Right ventricle myocardium superior (tissue), 1 donor: ENCODE measurements at regions not wholly inside any gene's neighbourhood (a gene's known extent, or its start where the extent isn't known, plus 50 kb on each side); places are given as distances from the start of the nearest gene placed in this dataset.

Source experiments
- ATAC-seq: fragments of 200-7000 bp; cut with Tn5 transposase; one replicate; pipeline ENCODE4 v1.9.1; 2020; ENCODE audit warnings: mild to moderate bottlenecking; ENCODE audit not compliant: poor library complexity
- DNase-seq: peaks from one replicate; pipeline ENCODE4 v3.0.0-alpha.2; 2020
- intact Hi-C: fragments of 100-400 bp; cut with DNase I; formaldehyde crosslinking; loops from one replicate; pipeline ENCODE4 v1.11.2; 2022
- donor health status: DM: no; HTN: yes; CAD: no; lungs with severe emphysema.

DNA sequence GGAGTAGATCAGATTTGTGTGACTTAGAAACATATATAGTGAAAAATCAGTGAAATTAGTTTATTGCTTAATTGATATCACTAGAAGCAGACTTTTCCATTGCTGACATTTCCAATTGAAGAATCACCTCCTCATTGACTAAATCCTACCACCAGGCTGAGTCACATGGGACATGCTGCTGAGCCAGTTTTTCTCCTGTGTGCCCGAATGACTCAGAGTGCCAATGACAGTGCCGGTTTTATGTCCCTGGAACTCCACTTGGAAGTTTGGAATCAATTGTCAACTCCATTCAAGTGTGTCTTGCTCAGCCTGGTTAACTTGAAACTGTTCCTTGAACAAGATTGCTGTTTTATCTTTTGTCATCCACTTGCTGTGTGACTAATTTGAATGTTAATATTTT lies 316.1 kb upstream of the PRDM1 start:
- no peak for ATAC-seq
- no peak for DNase-seq
- intact Hi-C loops = no loop called here

GRCh38 chr6:105769197-105769596 lies 316.9 kb upstream of the PRDM1 start:
- ATAC-seq = no peak
- DNase-seq = no peak
- intact Hi-C loops = no loop called here

DNA sequence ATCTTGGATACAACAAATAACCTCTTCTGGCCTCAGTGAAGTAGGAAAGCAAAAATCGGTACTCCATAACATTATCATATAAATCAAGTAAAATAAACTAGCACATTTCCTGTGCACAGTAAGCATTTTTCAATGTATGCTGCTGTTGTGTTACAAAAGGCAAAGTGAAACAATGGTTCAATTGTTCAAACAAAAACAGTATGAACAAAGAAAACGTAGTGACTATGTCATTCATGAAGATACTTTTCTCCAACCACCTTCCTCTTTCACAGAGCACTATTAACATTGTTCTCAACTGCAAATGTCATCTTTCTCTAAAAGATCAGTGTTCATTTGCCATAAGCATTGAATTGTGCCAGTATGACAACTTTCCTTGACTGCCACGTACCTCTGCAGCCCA lies 318.6 kb upstream of the PRDM1 start:
- ATAC-seq (no peak), DNase-seq (no peak)
- intact Hi-C loops = no loop called here

- no peak for ATAC-seq
- intact Hi-C loops = no loop called here
These were observed 320.9 kb upstream of the PRDM1 start for GRCh38 chr6:105765239-105765638.

GRCh38 chr6:105764315-105764714 lies 321.8 kb upstream of the PRDM1 start:
- DNase-seq (no peak), ATAC-seq (no peak)
- intact Hi-C loops = no loop called here

More at GRCh38 chr6:105765239-105765638, 320.9 kb upstream of the PRDM1 start:
- no peak for DNase-seq

DNA sequence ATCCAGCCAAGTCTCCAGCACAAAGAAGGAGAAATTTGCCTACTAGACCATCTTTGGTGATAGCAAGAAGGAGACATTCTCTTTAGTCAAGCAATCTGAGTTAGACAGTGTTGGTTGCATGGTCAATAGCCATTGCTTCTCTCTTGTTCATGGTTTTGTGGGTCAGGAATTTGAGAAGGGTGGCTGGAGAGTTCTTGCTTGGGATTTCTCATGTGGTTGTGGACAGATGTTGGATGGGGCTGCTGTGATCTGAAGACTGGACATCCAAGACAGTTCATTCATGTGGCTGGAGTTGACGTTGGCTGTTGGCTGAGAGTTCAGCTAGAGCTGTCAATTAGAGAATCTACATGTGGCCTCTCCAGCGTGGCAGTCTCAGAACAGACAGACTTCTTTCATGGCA lies 322.3 kb upstream of the PRDM1 start:
- intact Hi-C loops = no loop called here
- ATAC-seq = no peak

DNA sequence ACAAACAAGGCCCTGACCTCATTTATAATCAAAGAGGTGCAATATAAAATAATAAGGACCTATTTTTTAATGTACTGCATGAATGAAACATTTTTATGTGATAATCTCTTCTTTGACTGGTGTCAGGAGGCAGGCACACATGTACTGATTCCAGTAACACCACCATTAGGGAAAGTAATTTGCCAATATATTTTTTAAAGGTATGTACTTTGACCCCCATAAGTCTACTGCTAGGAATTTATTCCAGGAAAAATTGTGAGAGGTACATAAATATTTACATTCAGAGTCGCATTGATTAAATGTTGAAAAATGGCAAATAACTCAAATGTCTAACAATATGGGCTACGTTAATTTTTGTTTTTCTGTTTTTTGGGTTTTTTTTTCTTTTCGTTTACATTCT lies 325.4 kb upstream of the PRDM1 start:
- DNase-seq = no peak
- no peak for ATAC-seq

More for the DNA sequence above, 322.3 kb upstream of the PRDM1 start:
- DNase-seq = no peak

DNA sequence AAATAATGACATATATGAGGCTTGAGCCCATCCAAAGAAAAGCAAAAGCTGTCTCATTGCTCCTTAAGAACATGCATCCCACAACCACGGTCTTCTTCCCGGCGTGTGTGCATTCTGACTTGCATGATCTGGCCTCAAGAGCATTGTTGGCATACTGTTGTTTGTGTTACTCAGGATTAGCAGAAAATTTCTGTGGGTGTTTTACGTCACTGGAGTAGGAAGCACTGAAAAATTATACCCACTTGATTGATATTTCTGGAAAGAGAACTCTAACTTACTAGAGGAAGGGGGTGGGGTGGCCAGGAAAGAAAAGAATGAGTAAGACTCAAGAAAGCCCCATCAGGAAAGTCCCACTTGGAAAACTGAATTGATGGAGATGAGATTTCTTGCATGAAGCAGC lies 326.2 kb upstream of the PRDM1 start:
- ATAC-seq (no peak), DNase-seq (no peak)
- intact Hi-C loops = no loop called here

More for the DNA sequence above, 325.4 kb upstream of the PRDM1 start:
- intact Hi-C loops = no loop called here

- DNase-seq = no peak
- intact Hi-C loops = no loop called here
- no peak for ATAC-seq
These were observed 327.1 kb upstream of the PRDM1 start for GRCh38 chr6:105759015-105759414.

DNA sequence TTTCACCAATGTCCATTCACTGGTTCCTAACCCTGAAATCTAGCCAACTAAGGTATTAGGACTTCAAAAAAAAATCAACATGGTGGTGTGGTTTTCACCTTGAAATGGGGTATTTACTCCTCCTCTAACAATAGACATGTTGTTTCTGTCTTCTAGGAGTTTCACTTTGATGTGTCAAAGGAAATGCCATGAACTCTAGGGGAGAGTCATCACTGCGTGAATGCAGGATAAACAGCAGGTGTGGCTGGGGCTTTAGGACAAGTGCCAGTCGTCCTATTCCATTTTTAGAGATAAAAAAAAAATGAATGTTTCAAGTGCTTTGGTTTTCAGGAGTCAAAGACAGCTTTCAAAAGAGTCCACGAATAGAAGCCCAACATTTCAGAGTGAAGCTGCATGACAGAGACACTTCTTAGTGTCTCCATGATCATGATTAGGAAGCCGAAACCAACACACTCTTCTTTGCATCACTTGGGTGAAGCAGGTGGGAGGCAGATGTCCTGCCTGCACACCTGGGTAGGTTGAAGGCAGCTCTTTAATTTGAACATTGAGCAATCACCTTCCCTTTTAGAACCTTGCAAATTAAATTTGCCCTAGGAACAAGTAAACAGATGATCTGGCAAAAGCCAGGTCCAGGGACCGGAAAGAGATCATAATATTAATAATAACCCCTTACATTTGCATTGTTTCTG lies 328.5 kb upstream of the PRDM1 start:
- intact Hi-C loops = no loop called here
- DNase-seq (no peak), ATAC-seq (no peak)

GRCh38 chr6:105755885-105756284 lies 330.3 kb upstream of the PRDM1 start:
- intact Hi-C loops = no loop called here
- DNase-seq (no peak), ATAC-seq (no peak)

GRCh38 chr6:105753620-105754211 lies 332.4 kb upstream of the PRDM1 start:
- intact Hi-C loops = no loop called here

GRCh38 chr6:105753207-105753606 lies 332.9 kb upstream of the PRDM1 start:
- ATAC-seq (no peak), DNase-seq (no peak)
- intact Hi-C loops = no loop called here

More at GRCh38 chr6:105753620-105754211, 332.4 kb upstream of the PRDM1 start:
- DNase-seq (no peak), ATAC-seq (no peak)

GRCh38 chr6:105750089-105750488 lies 336.0 kb upstream of the PRDM1 start:
- intact Hi-C loops = no loop called here
- DNase-seq (no peak), ATAC-seq (no peak)

DNA sequence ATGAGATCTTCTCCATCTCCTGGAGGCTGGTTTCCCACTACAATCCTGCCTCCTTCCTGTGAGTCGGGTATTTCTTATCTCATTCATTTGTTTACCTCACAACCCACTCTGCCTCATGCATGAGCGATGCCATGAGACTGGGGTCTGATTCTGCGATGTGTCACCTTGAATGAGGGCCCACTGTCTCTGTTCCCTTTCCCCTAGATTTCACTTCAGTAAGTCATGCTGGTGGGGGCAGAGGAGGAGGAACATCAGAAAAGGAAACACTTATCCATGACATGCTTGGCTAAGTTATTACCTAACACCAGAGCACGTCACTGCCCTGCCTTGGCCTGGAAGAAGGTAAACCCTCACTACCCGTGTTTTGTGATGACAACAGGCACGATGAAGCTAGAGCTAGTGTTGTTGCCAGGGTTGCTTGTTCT lies 337.4 kb upstream of the PRDM1 start:
- DNase-seq (no peak), ATAC-seq (no peak)
- intact Hi-C loops = no loop called here

GRCh38 chr6:105747823-105748405 lies 338.2 kb upstream of the PRDM1 start:
- DNase-seq = no peak
- intact Hi-C loops = no loop called here
- ATAC-seq = no peak

DNA sequence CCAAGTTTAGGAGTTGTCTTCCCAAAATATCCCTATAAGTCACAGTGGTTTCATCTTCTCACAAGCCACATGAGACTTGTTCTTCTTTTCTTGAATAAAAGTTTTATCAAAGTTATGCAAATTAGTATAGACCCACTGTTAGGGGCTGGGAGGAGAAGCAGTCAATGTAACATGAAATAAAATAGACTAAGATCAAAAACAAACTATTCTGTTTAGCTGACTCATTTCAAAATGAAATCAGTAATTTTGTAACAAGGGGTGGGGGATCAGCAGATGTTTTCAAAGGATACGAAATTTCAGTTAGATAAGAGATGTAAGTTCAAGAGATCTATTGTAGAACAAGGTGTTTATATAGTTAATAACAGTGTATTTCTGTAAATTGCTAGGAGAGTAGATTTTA lies 339.6 kb upstream of the PRDM1 start:
- intact Hi-C loops = no loop called here
- ATAC-seq (no peak), DNase-seq (no peak)

DNA sequence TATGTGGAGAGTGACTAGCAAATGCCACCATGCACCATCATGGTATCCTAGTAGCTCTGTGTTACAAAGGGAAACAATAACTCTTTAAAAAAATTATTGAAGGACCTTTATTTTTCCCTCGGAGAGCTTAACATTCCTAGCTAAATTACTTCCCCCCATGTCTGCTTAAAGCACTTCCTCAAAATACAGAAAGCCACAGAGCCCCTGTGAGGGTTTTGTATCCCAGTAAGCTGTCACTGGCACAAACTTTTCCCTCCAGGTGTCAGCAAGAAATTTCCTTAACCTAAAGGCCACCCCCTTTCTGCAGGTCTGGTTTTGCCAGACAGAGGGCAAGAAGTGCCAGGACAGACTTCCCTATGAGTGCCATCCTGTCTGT lies 340.0 kb upstream of the PRDM1 start:
- DNase-seq (no peak), ATAC-seq (no peak)
- intact Hi-C loops = no loop called here

DNA sequence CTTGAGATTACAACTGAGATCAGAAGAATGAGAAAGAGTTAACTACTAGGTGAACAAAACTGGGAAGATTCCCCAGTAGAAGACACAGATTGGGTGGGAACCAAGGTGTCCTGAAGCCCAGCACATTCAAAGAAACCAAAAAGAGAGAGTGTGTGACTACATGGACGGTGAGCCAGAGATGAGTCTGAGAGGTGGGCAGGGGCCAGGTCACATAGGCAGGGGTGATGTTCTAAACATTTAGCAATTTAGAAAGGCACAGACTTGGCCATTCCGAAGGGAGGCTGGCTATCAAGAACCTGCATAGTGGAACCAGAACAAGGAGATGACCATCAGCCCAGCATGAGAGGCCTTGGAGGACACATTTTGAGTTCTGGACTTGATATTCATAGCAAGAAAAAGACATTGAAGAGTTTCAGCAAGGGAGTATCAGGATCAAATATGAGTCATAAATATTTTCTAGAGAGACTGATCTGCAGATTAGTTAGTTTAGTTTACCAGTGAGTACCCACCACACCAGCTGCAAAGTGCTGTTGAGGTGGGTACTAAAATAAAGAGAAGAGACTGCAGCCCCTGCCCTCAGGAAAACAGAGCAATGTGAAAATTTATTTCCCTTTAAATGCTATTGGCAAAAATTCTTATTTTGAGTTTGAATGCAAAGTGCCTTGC lies 340.5 kb upstream of the PRDM1 start:
- intact Hi-C loops = no loop called here
- no peak for DNase-seq
- ATAC-seq = no peak

GRCh38 chr6:105744815-105745214 lies 341.3 kb upstream of the PRDM1 start:
- ATAC-seq (no peak), DNase-seq (no peak)
- intact Hi-C loops = no loop called here
